GM10266 (cell line): ENCODE measurements at regions not wholly inside any gene's neighbourhood (a gene's known extent, or its start where the extent isn't known, plus 50 kb on each side); places are given as distances from the start of the nearest gene placed in this dataset.

Experiments used
- DNase-seq: peaks from one replicate; pipeline ENCODE4 v3.0.0; 2012; ENCODE audit errors: extremely low spot score
- TF ChIP-seq, protein P1 (sequence below): IDR thresholded peaks from 2 replicates; pipeline ENCODE4 v1.5.1; 2012; ENCODE audit warnings: mild to moderate bottlenecking, low read depth; ENCODE audit not compliant: control insufficient read depth, insufficient read depth; ENCODE audit errors: missing control alignments

DNA sequence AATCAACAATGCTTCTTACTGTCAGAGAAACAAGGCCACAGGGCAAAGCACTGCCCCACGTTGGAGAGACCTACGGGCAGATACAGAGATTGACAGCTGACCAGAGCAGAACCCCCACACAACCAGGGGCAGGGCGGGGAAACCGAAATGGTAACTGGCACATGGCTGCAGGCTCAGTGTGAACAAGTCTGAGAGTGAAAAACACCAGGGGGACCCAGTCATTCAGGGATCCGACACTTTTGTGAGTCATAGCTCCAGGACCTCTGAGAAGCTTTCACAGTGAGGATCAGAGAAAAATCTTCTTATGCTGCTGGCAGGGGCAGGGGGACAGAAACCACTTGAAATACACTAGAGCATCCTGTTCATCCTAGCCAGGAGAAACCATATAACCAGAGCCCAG is 254.2 kb downstream of the C6orf118 start:
- no peak for DNase-seq
- TF ChIP-seq, protein P1, sequence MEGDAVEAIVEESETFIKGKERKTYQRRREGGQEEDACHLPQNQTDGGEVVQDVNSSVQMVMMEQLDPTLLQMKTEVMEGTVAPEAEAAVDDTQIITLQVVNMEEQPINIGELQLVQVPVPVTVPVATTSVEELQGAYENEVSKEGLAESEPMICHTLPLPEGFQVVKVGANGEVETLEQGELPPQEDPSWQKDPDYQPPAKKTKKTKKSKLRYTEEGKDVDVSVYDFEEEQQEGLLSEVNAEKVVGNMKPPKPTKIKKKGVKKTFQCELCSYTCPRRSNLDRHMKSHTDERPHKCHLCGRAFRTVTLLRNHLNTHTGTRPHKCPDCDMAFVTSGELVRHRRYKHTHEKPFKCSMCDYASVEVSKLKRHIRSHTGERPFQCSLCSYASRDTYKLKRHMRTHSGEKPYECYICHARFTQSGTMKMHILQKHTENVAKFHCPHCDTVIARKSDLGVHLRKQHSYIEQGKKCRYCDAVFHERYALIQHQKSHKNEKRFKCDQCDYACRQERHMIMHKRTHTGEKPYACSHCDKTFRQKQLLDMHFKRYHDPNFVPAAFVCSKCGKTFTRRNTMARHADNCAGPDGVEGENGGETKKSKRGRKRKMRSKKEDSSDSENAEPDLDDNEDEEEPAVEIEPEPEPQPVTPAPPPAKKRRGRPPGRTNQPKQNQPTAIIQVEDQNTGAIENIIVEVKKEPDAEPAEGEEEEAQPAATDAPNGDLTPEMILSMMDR: no peak

DNA sequence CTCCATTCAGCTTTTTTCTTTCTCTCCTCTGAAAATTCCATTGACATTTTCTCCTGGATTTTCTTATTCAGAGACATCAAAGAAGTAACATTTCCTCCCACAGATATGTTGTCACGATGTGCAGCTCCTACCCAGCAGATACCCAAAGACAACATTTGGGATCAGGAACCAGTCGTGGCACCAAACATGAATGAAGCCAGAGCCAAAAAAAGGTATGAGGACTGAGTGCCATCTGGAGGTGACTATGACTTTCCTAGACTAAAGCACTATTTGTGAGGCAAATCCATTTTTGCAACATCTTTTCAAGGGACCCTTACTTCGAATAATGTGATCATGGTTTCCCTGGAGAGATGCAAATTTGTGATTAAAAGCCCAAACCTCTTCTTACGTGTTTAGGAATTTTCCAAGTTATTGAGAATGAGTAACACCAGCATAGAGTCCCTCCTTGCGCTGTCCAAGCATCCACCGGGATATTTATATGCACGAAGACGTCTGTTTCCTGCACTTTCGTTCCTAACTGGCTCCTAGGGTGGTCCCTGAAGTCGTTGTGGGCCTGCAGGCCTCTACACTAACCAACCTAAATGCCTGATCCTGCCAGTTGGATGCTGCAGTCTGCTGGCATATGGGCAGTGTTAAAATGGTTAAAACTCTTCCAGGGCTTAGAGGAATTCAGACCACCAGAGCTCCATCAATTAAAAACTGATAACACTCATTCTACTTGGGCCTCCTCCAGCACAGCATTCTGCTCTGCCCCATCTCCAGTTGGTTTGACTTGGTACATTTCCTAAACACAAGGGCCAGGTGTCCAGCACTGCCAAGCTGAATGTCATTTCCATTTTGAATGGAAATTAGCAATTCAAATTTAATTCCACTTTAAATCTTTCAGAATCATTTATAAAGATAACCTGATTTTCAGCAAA is 256.6 kb downstream of the C6orf118 start:
- TF ChIP-seq, protein P1: no peak
- DNase-seq: no peak

DNA sequence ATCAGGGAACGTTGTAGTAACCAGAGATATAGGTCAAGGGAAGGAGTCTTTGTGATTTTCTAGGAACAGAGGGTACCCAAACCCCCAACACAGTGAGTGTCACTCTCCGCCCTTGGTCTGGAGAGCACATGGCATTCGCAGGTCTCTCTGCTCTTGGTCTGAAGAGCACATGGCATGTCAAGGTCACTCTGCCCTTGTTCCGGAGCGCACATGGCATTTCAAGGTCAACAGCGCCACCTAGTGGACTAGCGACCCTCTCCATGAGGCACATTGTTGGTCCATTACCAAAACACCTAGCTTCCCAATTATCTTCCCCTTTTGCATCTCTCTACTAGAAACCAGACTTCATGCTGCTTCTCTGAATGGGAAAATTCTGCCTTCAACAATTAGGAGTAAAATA is 260.0 kb downstream of the C6orf118 start:
- DNase-seq: no peak
- TF ChIP-seq, protein P1: peak; percentile 26

DNA sequence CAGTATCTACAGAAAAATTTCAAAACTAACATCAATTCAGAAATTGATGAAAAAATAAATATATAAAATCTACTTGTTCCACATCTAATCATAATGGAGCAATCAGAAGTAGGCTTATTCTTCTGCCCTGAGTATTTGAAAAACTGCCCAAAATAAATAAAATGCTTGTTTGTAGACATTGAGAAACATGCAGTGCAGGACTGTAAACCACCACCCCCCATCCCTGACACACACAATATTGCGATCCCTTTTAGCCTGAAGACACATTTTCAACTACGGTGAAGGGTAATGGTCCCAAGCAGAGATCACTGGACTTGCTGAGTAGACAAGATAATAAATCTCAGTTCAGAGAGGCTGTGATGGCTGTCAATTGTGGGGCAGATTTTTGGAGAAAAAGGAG is 261.5 kb downstream of the C6orf118 start:
- TF ChIP-seq, protein P1: no peak
- no peak for DNase-seq

DNA sequence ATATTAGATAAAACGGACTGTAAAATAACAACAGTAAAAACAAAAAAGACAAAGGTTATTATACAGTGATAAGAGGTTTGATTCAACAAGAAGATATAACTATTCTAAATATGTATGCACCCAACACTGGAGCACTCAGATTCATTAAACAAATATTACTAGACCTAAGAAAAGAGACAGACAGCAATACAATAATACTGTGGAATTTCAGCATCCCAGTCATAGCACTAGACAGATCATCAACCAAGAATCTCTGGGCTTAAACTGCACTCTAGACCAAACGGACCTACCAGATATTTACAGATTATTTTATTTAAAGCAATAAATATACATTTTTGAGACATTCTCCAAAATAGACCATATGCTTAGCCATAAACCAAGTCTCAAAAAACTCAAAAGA is 263.8 kb downstream of the C6orf118 start:
- DNase-seq: no peak
- TF ChIP-seq, protein P1: no peak

DNA sequence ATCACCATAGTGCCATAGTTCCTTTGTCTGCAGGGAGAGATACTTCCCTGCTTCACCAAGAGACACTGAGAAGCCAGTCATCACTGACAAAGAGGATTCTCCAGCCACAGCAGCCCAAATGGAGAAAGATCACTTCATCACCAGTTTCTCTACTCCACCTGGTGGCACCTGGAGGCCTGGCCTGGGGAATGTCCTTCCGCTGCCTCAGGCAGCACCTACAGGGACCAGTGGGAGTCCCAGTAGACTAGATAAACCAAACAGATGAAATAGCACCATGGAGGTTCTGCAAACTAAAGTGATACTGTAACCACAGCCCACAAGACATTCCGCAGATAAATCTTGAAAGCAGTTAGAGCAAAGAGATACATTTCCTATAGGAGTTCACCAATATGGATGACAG is 266.5 kb downstream of the C6orf118 start:
- TF ChIP-seq, protein P1: no peak
- DNase-seq: no peak

DNA sequence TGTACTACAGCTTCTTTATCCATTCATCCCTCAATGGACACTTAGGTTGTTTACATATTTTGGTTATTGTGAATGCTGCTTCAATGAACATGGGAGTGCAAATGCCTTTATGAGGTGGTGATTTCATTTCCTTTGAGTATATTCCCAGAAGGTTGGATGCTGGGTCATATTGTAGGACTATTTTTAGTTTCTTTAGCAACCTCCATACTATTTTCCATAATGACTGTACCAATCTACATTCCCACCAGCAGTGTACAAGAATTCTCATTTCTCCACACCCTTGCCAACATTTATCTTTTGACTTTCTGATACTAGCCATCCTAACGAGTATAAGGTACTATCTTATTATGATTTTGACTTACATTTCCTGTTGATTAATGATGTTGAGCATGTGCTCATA is 269.0 kb downstream of the C6orf118 start:
- TF ChIP-seq, protein P1: no peak
- no peak for DNase-seq
